GM18870 (cell line): ENCODE measurements at regions not wholly inside any gene's neighbourhood (a gene's known extent, or its start where the extent isn't known, plus 50 kb on each side); places are given as distances from the start of the nearest gene placed in this dataset.
"Not testable (repeated sequence)": the region's sequence is repeated elsewhere in the genome, so short reads cannot be mapped to it uniquely, and the experiment has no call there.

Experiments used
- ATAC-seq: cut with Tn5 transposase; IDR thresholded peaks from one replicate; pipeline ENCODE4 v1.9.1; 2021; ENCODE audit warnings: moderate library complexity; ENCODE audit not compliant: unreplicated experiment

- ATAC-seq: no peak
Observed at GRCh38 chr1:187689129-187689528, 860.4 kb downstream of the PLA2G4A start.

GRCh38 chr1:187691439-187691838 is 862.7 kb downstream of the PLA2G4A start:
- ATAC-seq: no peak

- no peak for ATAC-seq
Observed at GRCh38 chr1:187692799-187693198, 864.0 kb downstream of the PLA2G4A start.

- ATAC-seq: no peak
Observed at GRCh38 chr1:187696073-187696472, 867.3 kb downstream of the PLA2G4A start.

- ATAC-seq: not testable (repeated sequence)
Observed at GRCh38 chr1:187703138-187704130, 874.7 kb downstream of the PLA2G4A start.

GRCh38 chr1:187714470-187714869 is 885.7 kb downstream of the PLA2G4A start:
- ATAC-seq: no peak

- no peak for ATAC-seq
Observed at GRCh38 chr1:187715483-187715882, 886.7 kb downstream of the PLA2G4A start.

- no peak for ATAC-seq
Observed at GRCh38 chr1:187716160-187716559, 887.4 kb downstream of the PLA2G4A start.

- ATAC-seq: no peak
Observed at GRCh38 chr1:187718527-187718926, 889.8 kb downstream of the PLA2G4A start.

GRCh38 chr1:187721216-187721615 is 892.5 kb downstream of the PLA2G4A start:
- no peak for ATAC-seq

- no peak for ATAC-seq
Observed at GRCh38 chr1:187725216-187725615, 896.5 kb downstream of the PLA2G4A start.

- ATAC-seq: no peak
Observed at GRCh38 chr1:187733232-187733631, 904.5 kb downstream of the PLA2G4A start.

GRCh38 chr1:187734427-187734826 is 905.7 kb downstream of the PLA2G4A start:
- no peak for ATAC-seq

GRCh38 chr1:187744665-187745064 is 915.9 kb downstream of the PLA2G4A start:
- ATAC-seq: peak; percentile 98

GRCh38 chr1:187755536-187755935 is 926.8 kb downstream of the PLA2G4A start:
- ATAC-seq: no peak

GRCh38 chr1:187756684-187757083 is 927.9 kb downstream of the PLA2G4A start:
- not testable (repeated sequence) for ATAC-seq

- no peak for ATAC-seq
Observed at GRCh38 chr1:187759825-187760333, 931.1 kb downstream of the PLA2G4A start.

- no peak for ATAC-seq
Observed at GRCh38 chr1:187762118-187762517, 933.4 kb downstream of the PLA2G4A start.

GRCh38 chr1:187763465-187763864 is 934.7 kb downstream of the PLA2G4A start:
- no peak for ATAC-seq

GRCh38 chr1:187763976-187764375 is 935.2 kb downstream of the PLA2G4A start:
- no peak for ATAC-seq

GRCh38 chr1:187771396-187771795 is 942.6 kb downstream of the PLA2G4A start:
- ATAC-seq: no peak

- no peak for ATAC-seq
Observed at GRCh38 chr1:187773168-187773567, 944.4 kb downstream of the PLA2G4A start.
